ENCODE measurements at regions not wholly inside any gene's neighbourhood (a gene's known extent, or its start where the extent isn't known, plus 50 kb on each side); places are given as distances from the start of the nearest gene placed in this dataset.
"Not testable (repeated sequence)": the region's sequence is repeated elsewhere in the genome, so short reads cannot be mapped to it uniquely, and the experiment has no call there.

DNA sequence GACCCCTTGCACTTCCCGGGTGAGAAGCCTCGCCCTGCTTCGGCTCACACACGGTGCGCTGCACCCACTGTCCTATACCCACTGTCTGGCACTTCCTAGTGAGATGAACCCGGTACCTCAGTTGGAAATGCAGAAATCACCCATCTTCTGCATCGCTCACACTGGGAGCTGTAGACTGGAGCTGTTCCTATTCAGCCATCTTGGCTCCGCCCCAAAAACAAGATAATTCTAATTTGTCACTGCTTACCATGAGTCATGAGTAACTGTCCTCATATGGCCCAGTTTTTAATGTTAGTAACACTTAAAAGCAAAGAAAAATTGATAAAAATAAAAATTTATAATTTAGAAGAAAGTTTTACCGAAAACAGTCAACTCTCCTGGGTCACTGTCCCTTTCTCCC lies 283.3 kb upstream of the COBL start:
- TF ChIP-seq, protein P1, sequence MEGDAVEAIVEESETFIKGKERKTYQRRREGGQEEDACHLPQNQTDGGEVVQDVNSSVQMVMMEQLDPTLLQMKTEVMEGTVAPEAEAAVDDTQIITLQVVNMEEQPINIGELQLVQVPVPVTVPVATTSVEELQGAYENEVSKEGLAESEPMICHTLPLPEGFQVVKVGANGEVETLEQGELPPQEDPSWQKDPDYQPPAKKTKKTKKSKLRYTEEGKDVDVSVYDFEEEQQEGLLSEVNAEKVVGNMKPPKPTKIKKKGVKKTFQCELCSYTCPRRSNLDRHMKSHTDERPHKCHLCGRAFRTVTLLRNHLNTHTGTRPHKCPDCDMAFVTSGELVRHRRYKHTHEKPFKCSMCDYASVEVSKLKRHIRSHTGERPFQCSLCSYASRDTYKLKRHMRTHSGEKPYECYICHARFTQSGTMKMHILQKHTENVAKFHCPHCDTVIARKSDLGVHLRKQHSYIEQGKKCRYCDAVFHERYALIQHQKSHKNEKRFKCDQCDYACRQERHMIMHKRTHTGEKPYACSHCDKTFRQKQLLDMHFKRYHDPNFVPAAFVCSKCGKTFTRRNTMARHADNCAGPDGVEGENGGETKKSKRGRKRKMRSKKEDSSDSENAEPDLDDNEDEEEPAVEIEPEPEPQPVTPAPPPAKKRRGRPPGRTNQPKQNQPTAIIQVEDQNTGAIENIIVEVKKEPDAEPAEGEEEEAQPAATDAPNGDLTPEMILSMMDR (IDR thresholded peaks at IDR 0.05): not testable (repeated sequence)
- TF ChIP-seq POLR2A (IDR thresholded peaks at IDR 0.05): not testable (repeated sequence)

Measured in body of pancreas (tissue), 4 donors.